Naive thymus-derived CD4-positive, alpha-beta T cell (primary cell): ENCODE measurements at regions not wholly inside any gene's neighbourhood (a gene's known extent, or its start where the extent isn't known, plus 50 kb on each side); places are given as distances from the start of the nearest gene placed in this dataset.

ENCODE experiments used
- ATAC-seq: fragments of 150-1000 bp; cut with Tn5 transposase; 2 replicates; pipeline ENCODE4 v1.10.0; 2021; ENCODE audit warnings: mild to moderate bottlenecking, moderate library complexity
- CTCF ChIA-PET: fragments of 350-600 bp; sonication (Branson Sonifier 250); formaldehyde crosslinking; loops from one replicate; lab custom pipeline; 2021; ENCODE audit warnings: antibody characterized with exemption; lab: Charles Lee
- POLR2A ChIA-PET: fragments of 350-600 bp; sonication (Branson Sonifier 250); formaldehyde crosslinking; loops from one replicate; lab custom pipeline; 2021; ENCODE audit warnings: antibody characterized with exemption, inconsistent platforms; lab: Charles Lee
- DNase-seq, 9 donors: peaks; one replicate each; pipeline versions ENCODE4 v3.0.0 to v3.0.0-alpha.2; 2020 to 2022; ENCODE audit warnings: mixed read lengths in 1 of 9
- H3K27ac ChIP-seq: one replicate; pipeline ENCODE4 v1.7.0; 2013; ENCODE audit warnings: mild to moderate bottlenecking, low read depth, low read length, moderate library complexity
- H3K27me3 ChIP-seq, 2 donors: one replicate each; pipeline ENCODE4 v1.7.0; 2013; ENCODE audit warnings: low read length in 2 of 2, mild to moderate bottlenecking in 2 of 2, moderate library complexity in 2 of 2; ENCODE audit not compliant: control insufficient read depth in 2 of 2, insufficient read depth in 2 of 2
- H3K36me3 ChIP-seq, 3 experiments: 1 replicate in 2 of 3; 2 replicates in 1 of 3; pipeline ENCODE4 v1.7.0; 2013; ENCODE audit warnings: low read length in 3 of 3, mild to moderate bottlenecking in 3 of 3, moderate library complexity in 1 of 3; ENCODE audit not compliant: insufficient read depth in 3 of 3, control insufficient read depth in 2 of 3
- H3K4me1 ChIP-seq, 2 donors: one replicate each; pipeline ENCODE4 v1.7.0; 2013; ENCODE audit warnings: low read length in 2 of 2, mild to moderate bottlenecking in 2 of 2, moderate library complexity in 1 of 2; ENCODE audit not compliant: control insufficient read depth in 2 of 2, insufficient read depth in 2 of 2
- H3K4me3 ChIP-seq: 2 replicates; pipeline ENCODE4 v1.7.0; 2013; ENCODE audit warnings: mild to moderate bottlenecking, low read length
- H3K9me3 ChIP-seq, 3 experiments: 1 replicate in 2 of 3; 2 replicates in 1 of 3; pipeline ENCODE4 v1.7.0; 2013; ENCODE audit warnings: low read length in 3 of 3; ENCODE audit not compliant: control insufficient read depth in 2 of 3
- H3K27ac Mint-ChIP-seq, 9 donors: one replicate each; pipeline ENCODE4 v1.8.0; 2020 to 2022; ENCODE audit warnings: mixed read lengths in 9 of 9, mild to moderate bottlenecking in 8 of 9, moderate library complexity in 5 of 9, inconsistent platforms in 2 of 9
- H3K27me3 Mint-ChIP-seq, 5 donors: one replicate each; pipeline ENCODE4 v1.8.0; 2021 to 2022; ENCODE audit warnings: mixed read lengths in 5 of 5, mild to moderate bottlenecking in 1 of 5
- H3K36me3 Mint-ChIP-seq, 5 donors: one replicate each; pipeline ENCODE4 v1.8.0; 2020 to 2022; ENCODE audit warnings: mixed read lengths in 5 of 5, mild to moderate bottlenecking in 3 of 5, inconsistent platforms in 1 of 5
- H3K4me1 Mint-ChIP-seq, 7 donors: one replicate each; pipeline ENCODE4 v1.8.0; 2020 to 2022; ENCODE audit warnings: mixed read lengths in 7 of 7, mild to moderate bottlenecking in 3 of 7, inconsistent platforms in 1 of 7
- H3K4me3 Mint-ChIP-seq, 10 donors: one replicate each; pipeline ENCODE4 v1.8.0; 2020 to 2022; ENCODE audit warnings: mild to moderate bottlenecking in 10 of 10, mixed read lengths in 10 of 10, moderate library complexity in 6 of 10, inconsistent platforms in 2 of 10
- H3K9me3 Mint-ChIP-seq, 11 donors: one replicate each; pipeline ENCODE4 v1.8.0; 2020 to 2022; ENCODE audit warnings: mixed read lengths in 11 of 11, mild to moderate bottlenecking in 4 of 11, inconsistent platforms in 1 of 11, moderate library complexity in 1 of 11
- intact Hi-C, 2 donors: fragments of 100-400 bp; cut with micrococcal nuclease; formaldehyde crosslinking; loops; one replicate each; pipeline ENCODE4 v1.15.1; 2023

DNA sequence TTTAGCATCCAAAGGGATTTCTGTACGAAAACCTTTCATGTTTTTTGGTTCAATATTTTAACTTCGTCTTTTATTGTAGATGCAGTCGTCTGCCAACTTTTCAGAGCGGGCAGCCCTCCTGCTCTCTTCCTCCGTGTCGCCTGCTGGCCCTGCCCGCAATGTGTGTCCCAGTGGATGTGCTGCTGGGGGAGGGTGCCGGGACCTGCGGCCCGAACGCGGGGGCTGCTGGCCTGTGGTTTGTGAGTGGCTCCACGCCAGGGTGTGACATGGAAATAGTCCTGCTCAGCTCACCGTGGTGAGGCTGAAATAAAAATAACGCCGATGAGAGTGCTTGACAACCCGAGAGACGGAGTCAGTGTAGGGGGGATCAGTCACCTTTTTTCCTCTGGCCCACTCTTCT, 59.7 kb upstream of the GRPEL1 start:
- Histone ChIP-seq H3K4me3 (no peak overlapping the region), H3K36me3 (no peaks in the 10 kb centered on the region), H3K27ac (no peak overlapping the region), H3K9me3 (no peaks in the 10 kb centered on the region), H3K4me1 (no peaks in the 10 kb centered on the region), H3K27me3 (no peaks in the 10 kb centered on the region)
- DNase-seq (no peak), ATAC-seq (no peak)
- Mint-ChIP-seq H3K4me1 (no peaks in the 10 kb centered on the region), H3K27me3 (peaks cover 0 to 6% (median 0%) of the 10 kb centered on the region in 5 donors), H3K4me3 (no peak overlapping the region), H3K36me3 (no peaks in the 10 kb centered on the region), H3K27ac (no peak overlapping the region), H3K9me3 (no peaks in the 10 kb centered on the region)
- CTCF ChIA-PET: no interaction called here
- intact Hi-C loops: no loop called here
- POLR2A ChIA-PET: no interaction called here

DNA sequence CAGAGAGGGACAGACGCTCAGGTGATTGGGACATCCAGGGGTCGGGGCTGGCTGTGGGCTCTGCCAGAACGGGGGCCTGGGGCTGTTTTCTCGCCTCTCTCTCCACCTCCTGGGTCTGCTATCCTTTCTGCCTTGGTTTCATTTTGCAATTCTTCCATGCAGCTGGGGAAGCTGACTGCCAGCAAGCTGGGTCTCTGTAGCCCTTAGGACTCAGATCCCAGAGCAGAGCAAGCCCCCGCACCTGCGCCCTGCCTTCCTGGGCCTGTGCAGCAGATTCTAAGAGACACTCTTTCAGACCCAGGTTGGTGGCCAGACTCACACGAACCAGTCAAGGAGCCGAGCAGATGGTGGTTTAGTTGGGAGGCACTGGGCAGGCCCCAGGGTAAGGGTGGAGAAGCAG, 59.1 kb upstream of the GRPEL1 start:
- Mint-ChIP-seq H3K27me3 (peaks cover 0 to 6% (median 0%) of the 10 kb centered on the region in 5 donors), H3K27ac (no peak overlapping the region), H3K36me3 (no peaks in the 10 kb centered on the region), H3K4me3 (no peak overlapping the region), H3K9me3 (no peaks in the 10 kb centered on the region), H3K4me1 (no peaks in the 10 kb centered on the region)
- ATAC-seq (no peak), DNase-seq (no peak)
- Histone ChIP-seq H3K9me3 (no peaks in the 10 kb centered on the region), H3K36me3 (no peaks in the 10 kb centered on the region), H3K27ac (no peak overlapping the region), H3K4me3 (no peak overlapping the region), H3K4me1 (no peaks in the 10 kb centered on the region), H3K27me3 (no peaks in the 10 kb centered on the region)
- POLR2A ChIA-PET: no interaction called here
- CTCF ChIA-PET: no interaction called here
- intact Hi-C loops: no loop called here

DNA sequence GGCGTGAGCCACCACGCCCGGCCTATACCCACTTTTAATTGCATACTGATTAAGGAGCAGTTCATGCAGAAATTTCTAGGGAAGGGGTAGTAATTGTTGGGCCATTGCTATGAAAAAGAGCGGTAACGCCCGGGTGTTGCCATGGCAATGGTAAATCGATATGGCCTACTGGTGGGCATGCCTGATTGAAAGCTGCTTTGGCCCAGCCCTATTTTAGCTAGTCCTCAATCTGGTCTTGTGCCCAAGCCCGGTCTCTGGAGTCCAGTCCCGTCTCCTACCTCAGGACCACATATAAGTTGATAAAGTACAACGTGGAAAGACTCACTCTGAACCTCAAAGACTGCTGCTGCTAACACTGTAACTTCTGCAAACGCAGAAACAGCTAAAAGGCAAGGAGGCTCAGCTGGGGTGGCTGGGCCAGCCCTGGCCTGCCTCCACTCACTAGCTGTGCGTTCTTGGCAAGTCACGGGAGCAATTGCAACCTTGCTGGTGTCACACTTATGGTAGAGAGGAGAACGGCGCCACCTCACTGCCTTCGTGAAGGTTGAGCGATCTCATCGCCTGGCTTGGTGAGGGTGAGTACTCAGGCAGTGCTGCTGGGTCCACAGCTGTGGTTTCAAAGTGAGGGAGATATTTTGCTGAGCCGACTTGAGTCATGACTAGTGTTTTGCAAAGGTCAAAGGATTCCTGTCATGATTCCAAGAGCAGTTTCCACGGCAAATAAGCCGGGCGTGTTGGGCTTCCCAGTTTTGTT, 57.0 kb upstream of the GRPEL1 start:
- ChIA-PET POLR2A (no interaction called here), CTCF (no interaction called here)
- H3K27me3 ChIP-seq: no peaks in the 10 kb centered on the region
- Mint-ChIP-seq H3K36me3 (peaks cover 0 to 3% (median 0%) of the 10 kb centered on the region in 5 donors), H3K9me3 (peaks cover 0 to 2% (median 0%) of the 10 kb centered on the region in 11 donors), H3K27ac (no peak overlapping the region), H3K4me1 (peaks cover 0 to 3% (median 0%) of the 10 kb centered on the region in 7 donors), H3K27me3 (peaks cover 0 to 19% (median 3%) of the 10 kb centered on the region in 5 donors), H3K4me3 (no peak overlapping the region)
- no peak overlapping the region for H3K4me3 ChIP-seq
- intact Hi-C loops: no loop called here
- DNase-seq (no peak), ATAC-seq (no peak)
- no peaks in the 10 kb centered on the region for H3K4me1 ChIP-seq
- no peak overlapping the region for H3K27ac ChIP-seq
- no peaks in the 10 kb centered on the region for H3K36me3 ChIP-seq
- no peaks in the 10 kb centered on the region for H3K9me3 ChIP-seq

DNA sequence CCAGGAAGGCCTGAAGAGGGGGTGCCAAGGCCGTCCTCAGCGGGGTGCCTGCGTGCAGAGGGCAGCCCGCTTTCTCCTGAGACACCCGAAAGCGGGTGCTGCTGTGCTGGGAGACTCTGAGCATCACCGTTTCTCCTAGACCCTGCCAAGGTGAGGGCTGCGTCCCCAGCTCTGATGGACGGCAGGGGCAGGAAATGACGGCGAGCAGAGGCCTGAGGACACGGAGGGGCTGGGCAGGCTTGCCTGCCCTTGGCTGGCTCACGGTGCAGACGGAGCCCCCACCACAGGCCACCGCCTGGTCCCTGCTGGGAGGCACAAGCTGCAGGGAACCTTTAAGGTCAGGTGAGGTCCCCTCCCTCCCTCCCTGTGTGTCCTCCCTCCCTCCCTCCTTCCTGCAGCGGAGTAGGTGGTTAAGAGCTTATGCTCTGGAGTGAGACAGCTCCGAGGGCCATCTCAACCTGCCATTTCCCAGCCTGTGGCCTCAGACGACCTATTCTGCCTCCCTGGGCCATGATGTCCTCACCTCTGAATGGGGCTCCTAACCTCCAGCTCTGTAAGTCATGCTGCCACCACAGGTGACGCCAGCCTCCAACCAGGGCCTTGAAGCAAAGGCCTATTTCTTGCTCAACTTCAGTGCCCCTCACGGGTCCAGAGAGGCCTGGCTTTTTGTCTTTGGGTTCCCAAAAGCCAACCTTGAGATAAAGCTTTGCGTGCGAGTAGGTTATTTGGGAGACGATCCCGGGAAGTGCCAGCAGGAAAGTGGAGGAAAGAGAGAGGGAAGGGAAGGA, 54.2 kb upstream of the GRPEL1 start:
- H3K27me3 ChIP-seq: no peaks in the 10 kb centered on the region
- ChIA-PET POLR2A (no interaction called here), CTCF (no interaction called here)
- H3K27me3 Mint-ChIP-seq: peaks cover 2 to 33% (median 28%) of the 10 kb centered on the region in 5 donors
- no peak for ATAC-seq
- no peaks in the 10 kb centered on the region for H3K36me3 ChIP-seq
- H3K9me3 ChIP-seq: peaks cover 0 to 6% (median 0%) of the 10 kb centered on the region in 3 experiments
- no peaks in the 10 kb centered on the region for H3K4me1 ChIP-seq
- H3K4me1 Mint-ChIP-seq: peaks cover 0 to 3% (median 0%) of the 10 kb centered on the region in 7 donors
- peaks cover 0 to 19% (median 9%) of the 10 kb centered on the region in 11 donors for H3K9me3 Mint-ChIP-seq
- H3K27ac ChIP-seq: no peak overlapping the region
- no peak for DNase-seq
- H3K4me3 Mint-ChIP-seq: no peak overlapping the region
- H3K27ac Mint-ChIP-seq: no peak overlapping the region
- intact Hi-C loops: no loop called here
- H3K4me3 ChIP-seq: no peak overlapping the region
- peaks cover 0 to 10% (median 0%) of the 10 kb centered on the region in 5 donors for H3K36me3 Mint-ChIP-seq

DNA sequence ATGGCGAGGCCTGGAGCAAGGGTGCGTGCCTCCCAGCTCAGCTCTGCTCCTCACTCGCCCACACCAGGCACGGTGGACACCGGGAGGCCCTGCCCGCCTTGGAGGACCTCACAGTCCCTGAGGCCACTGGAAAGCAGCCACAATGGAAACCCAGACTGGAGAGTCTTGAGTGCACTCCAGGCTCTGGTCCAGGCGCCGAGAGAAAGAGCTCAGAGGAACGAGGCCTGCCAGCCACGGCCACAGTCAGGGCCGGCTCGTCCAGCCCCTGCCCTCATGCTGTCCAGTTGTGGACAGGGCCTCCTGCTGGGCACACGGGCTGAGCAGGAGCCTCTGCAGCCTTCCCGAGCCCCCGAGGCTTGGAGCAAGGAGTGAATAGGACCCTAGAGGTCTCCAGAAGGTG, 53.3 kb upstream of the GRPEL1 start:
- ChIA-PET POLR2A (no interaction called here), CTCF (no interaction called here)
- Mint-ChIP-seq H3K4me3 (no peak overlapping the region), H3K36me3 (peaks cover 0 to 10% (median 0%) of the 10 kb centered on the region in 5 donors), H3K4me1 (peaks cover 0 to 3% (median 0%) of the 10 kb centered on the region in 7 donors), H3K9me3 (peaks cover 0 to 20% (median 9%) of the 10 kb centered on the region in 11 donors), H3K27me3 (peaks cover 2 to 33% (median 28%) of the 10 kb centered on the region in 5 donors), H3K27ac (no peak overlapping the region)
- H3K4me3 ChIP-seq: no peak overlapping the region
- no peaks in the 10 kb centered on the region for H3K4me1 ChIP-seq
- peaks cover 0 to 6% (median 0%) of the 10 kb centered on the region in 3 experiments for H3K9me3 ChIP-seq
- H3K27me3 ChIP-seq: no peaks in the 10 kb centered on the region
- H3K27ac ChIP-seq: no peak overlapping the region
- H3K36me3 ChIP-seq: no peaks in the 10 kb centered on the region
- intact Hi-C loops: no loop called here
- DNase-seq (no peak), ATAC-seq (no peak)

DNA sequence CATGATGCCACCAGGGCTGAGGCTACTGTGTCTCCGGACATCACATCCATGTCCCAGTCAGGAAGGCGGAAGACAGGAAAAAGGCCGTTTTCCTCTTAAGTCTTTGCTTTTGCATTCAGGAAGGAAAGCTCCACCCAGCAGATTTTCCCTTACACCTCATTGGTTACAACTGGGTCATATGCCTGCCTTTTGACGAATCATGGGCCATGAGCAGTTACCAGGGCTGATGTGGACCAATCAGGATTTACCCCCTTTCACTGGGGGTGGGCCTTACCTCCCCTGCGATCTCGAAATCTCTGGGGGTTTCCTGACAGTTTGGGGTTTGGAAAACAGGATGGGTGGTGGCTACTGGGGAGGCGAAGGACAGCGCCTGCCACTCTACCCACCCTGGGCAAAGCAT, 52.5 kb upstream of the GRPEL1 start:
- Histone ChIP-seq H3K9me3 (peaks cover 0 to 6% (median 0%) of the 10 kb centered on the region in 3 experiments), H3K4me3 (no peak overlapping the region), H3K27me3 (no peaks in the 10 kb centered on the region), H3K27ac (no peak overlapping the region), H3K36me3 (no peaks in the 10 kb centered on the region), H3K4me1 (no peaks in the 10 kb centered on the region)
- peaks cover 0 to 10% (median 0%) of the 10 kb centered on the region in 5 donors for H3K36me3 Mint-ChIP-seq
- H3K9me3 Mint-ChIP-seq: peaks cover 0 to 25% (median 9%) of the 10 kb centered on the region in 11 donors
- DNase-seq: no peak
- H3K27me3 Mint-ChIP-seq: peaks cover 2 to 35% (median 28%) of the 10 kb centered on the region in 5 donors
- ATAC-seq: no peak
- intact Hi-C loops: no loop called here
- H3K4me3 Mint-ChIP-seq: no peak overlapping the region
- peaks cover 0 to 4% (median 0%) of the 10 kb centered on the region in 7 donors for H3K4me1 Mint-ChIP-seq
- CTCF ChIA-PET: no interaction called here
- H3K27ac Mint-ChIP-seq: no peak overlapping the region
- POLR2A ChIA-PET: no interaction called here
